ENCODE measurements at regions not wholly inside any gene's neighbourhood (a gene's known extent, or its start where the extent isn't known, plus 50 kb on each side); places are given as distances from the start of the nearest gene placed in this dataset.

DNA sequence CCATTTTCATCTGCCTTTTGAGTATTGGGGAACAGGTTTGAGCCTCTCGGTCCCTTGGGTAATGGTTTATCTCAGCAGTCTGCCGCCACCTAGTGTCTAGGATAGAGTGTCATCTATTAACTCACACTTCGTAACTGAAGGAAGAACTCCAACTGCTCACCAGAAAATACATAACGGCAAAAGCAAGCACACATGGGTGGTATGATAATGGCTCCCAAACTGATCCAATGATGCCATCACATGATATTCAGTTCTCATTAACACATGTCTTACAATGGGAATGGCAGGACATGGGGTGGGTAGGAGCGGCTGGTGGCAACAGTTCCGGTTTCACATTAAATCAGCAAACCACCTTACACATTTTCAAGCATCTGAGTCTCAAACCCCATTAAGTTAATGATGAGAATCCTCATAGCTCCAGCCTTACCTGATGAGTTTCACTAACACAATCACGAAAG, 110.7 kb upstream of the PHACTR1 start:
- POLR2A ChIA-PET, result no interaction called here
- CTCF ChIA-PET, result interaction anchor here (0.8 to 2.3 kb wide), 6 partner anchors 32 to 434 kb away, joined by 3 to 18 read pairs (median 4); partner anchors contain the start of gene EDN1
- Mint-ChIP-seq H3K27me3 (ENCODE audit: low read depth) (no peaks in the 10 kb centered on the region), H3K4me3 (no peak overlapping the region), H3K4me1 (peaks cover 25% of the 10 kb centered on the region), H3K27ac (no peak overlapping the region), H3K36me3 (no peaks in the 10 kb centered on the region), H3K9me3 (no peaks in the 10 kb centered on the region)
- peak; percentile 48 for DNase-seq (ENCODE audit: low spot score)
- ATAC-seq, result peak; percentile 92
- no peak for TF ChIP-seq MAX (CRISPR knock-in tag; IDR thresholded peaks at IDR 0.05)
- TF ChIP-seq, protein P1, sequence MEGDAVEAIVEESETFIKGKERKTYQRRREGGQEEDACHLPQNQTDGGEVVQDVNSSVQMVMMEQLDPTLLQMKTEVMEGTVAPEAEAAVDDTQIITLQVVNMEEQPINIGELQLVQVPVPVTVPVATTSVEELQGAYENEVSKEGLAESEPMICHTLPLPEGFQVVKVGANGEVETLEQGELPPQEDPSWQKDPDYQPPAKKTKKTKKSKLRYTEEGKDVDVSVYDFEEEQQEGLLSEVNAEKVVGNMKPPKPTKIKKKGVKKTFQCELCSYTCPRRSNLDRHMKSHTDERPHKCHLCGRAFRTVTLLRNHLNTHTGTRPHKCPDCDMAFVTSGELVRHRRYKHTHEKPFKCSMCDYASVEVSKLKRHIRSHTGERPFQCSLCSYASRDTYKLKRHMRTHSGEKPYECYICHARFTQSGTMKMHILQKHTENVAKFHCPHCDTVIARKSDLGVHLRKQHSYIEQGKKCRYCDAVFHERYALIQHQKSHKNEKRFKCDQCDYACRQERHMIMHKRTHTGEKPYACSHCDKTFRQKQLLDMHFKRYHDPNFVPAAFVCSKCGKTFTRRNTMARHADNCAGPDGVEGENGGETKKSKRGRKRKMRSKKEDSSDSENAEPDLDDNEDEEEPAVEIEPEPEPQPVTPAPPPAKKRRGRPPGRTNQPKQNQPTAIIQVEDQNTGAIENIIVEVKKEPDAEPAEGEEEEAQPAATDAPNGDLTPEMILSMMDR (IDR thresholded peaks at IDR 0.05), result peak; percentile 56

GRCh38 chr6:12606616-12607015, 110.0 kb upstream of the PHACTR1 start:
- CTCF ChIA-PET, result interaction anchor here (0.8 to 2.3 kb wide), 5 partner anchors 32 to 316 kb away, joined by 3 to 18 read pairs (median 5); partner anchors contain the start of gene EDN1
- DNase-seq (ENCODE audit: low spot score) (no peak), ATAC-seq (no peak)
- Mint-ChIP-seq H3K4me1 (peaks cover 25% of the 10 kb centered on the region), H3K27ac (no peak overlapping the region), H3K36me3 (no peaks in the 10 kb centered on the region), H3K9me3 (no peaks in the 10 kb centered on the region), H3K4me3 (no peak overlapping the region), H3K27me3 (ENCODE audit: low read depth) (no peaks in the 10 kb centered on the region)
- POLR2A ChIA-PET, result no interaction called here
- no peak for TF ChIP-seq NFATC4 (CRISPR knock-in tag; IDR thresholded peaks at IDR 0.05)
- TF ChIP-seq, protein P2, sequence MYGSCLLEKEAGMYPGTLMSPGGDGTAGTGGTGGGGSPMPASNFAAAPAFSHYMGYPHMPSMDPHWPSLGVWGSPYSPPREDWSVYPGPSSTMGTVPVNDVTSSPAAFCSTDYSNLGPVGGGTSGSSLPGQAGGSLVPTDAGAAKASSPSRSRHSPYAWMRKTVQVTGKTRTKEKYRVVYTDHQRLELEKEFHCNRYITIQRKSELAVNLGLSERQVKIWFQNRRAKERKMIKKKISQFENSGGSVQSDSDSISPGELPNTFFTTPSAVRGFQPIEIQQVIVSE (CRISPR knock-in tag; IDR thresholded peaks at IDR 0.05; ENCODE audit: borderline replicate concordance), result no peak
- no peak for TF ChIP-seq NFE2L1 (CRISPR knock-in tag; IDR thresholded peaks at IDR 0.05)
- TF ChIP-seq, protein P3, sequence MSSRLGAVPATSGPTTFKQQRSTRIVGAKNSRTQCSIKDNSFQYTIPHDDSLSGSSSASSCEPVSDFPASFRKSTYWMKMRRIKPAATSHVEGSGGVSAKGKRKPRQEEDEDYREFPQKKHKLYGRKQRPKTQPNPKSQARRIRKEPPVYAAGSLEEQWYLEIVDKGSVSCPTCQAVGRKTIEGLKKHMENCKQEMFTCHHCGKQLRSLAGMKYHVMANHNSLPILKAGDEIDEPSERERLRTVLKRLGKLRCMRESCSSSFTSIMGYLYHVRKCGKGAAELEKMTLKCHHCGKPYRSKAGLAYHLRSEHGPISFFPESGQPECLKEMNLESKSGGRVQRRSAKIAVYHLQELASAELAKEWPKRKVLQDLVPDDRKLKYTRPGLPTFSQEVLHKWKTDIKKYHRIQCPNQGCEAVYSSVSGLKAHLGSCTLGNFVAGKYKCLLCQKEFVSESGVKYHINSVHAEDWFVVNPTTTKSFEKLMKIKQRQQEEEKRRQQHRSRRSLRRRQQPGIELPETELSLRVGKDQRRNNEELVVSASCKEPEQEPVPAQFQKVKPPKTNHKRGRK (CRISPR knock-in tag; IDR thresholded peaks at IDR 0.05; ENCODE audit: borderline replicate concordance), result no peak
- no peak for TF ChIP-seq ZNF425 (CRISPR knock-in tag; conservative IDR thresholded peaks at IDR 0.05)
- TF ChIP-seq ZMAT4 (CRISPR knock-in tag; IDR thresholded peaks at IDR 0.05), result no peak
- no peak for TF ChIP-seq ERG (CRISPR knock-in tag; IDR thresholded peaks at IDR 0.05)
- TF ChIP-seq, protein P1 (IDR thresholded peaks at IDR 0.05), result no peak
- no peak for TF ChIP-seq TEAD4 (CRISPR knock-in tag; IDR thresholded peaks at IDR 0.05)
- TF ChIP-seq GABPB1 (CRISPR knock-in tag; IDR thresholded peaks at IDR 0.05), result no peak
- no peak for TF ChIP-seq TP53 (CRISPR knock-in tag; IDR thresholded peaks at IDR 0.05)
- no peak for TF ChIP-seq HMGA2 (CRISPR knock-in tag; IDR thresholded peaks at IDR 0.05)
